SK-N-SH (cell line): ENCODE measurements at regions not wholly inside any gene's neighbourhood (a gene's known extent, or its start where the extent isn't known, plus 50 kb on each side); places are given as distances from the start of the nearest gene placed in this dataset.

Source experiments
- CTCF ChIA-PET: fragments of 300-600, 350-600 bp; formaldehyde crosslinking; extraction: SDS; loops from one replicate; lab custom pipeline; 2021; lab: Yijun Ruan, JAX
- POLR2A ChIA-PET: fragments of 350-600 bp; sonication (Branson Sonifier 250); formaldehyde crosslinking; extraction: SDS; loops from one replicate; lab custom pipeline; 2020; ENCODE audit warnings: antibody characterized with exemption, inconsistent platforms; lab: Yijun Ruan, JAX
- DNase-seq: peaks from one replicate; pipeline ENCODE4 v3.0.0; 2012
- H2AFZ ChIP-seq: fragments of 200-600 bp; sonication (generic); 2 replicates; pipeline ENCODE4 v1.8.1; 2016; ENCODE audit warnings: antibody characterized with exemption, mild to moderate bottlenecking, low read depth
- H3F3A ChIP-seq: fragments of 200-600 bp; sonication (generic); replicated peaks from 2 replicates; pipeline ENCODE3; 2016; ENCODE audit warnings: antibody characterized with exemption, mild to moderate bottlenecking; ENCODE audit not compliant: insufficient read depth
- H3K27ac ChIP-seq, 2 experiments: fragments of 200-500 bp in 1 of 2; fragments of 200-600 bp in 1 of 2; sonication (Bioruptor generic) in 1 of 2; sonication (generic), shearing (Covaris generic) in 1 of 2; 2 replicates each; pipeline versions ENCODE4 v1.5.1 to v1.6.1; 2014 to 2016; ENCODE audit warnings: low read depth in 2 of 2, inconsistent platforms in 1 of 2, low read length in 1 of 2, mild to moderate bottlenecking in 1 of 2, mixed read lengths in 1 of 2
- H3K27me3 ChIP-seq: fragments of 200-600 bp; sonication (generic), shearing (Covaris generic); 2 replicates; pipeline ENCODE4 v1.6.1; 2016; ENCODE audit warnings: mixed run types; ENCODE audit not compliant: insufficient read depth
- H3K36me3 ChIP-seq, 2 experiments: fragments of 200-500 bp in 1 of 2; fragments of 200-600 bp in 1 of 2; sonication (Bioruptor generic) in 1 of 2; sonication (generic) in 1 of 2; replicated peaks in 1 of 2; 2 replicates each; pipeline versions ENCODE3 to v1.5.1; 2014 to 2016; ENCODE audit warnings: low read length in 1 of 2, mild to moderate bottlenecking in 1 of 2; ENCODE audit not compliant: insufficient read depth in 2 of 2, control insufficient read depth in 1 of 2
- H3K4me1 ChIP-seq, 2 experiments: fragments of 200-500 bp in 1 of 2; fragments of 200-600 bp in 1 of 2; sonication (Bioruptor generic) in 1 of 2; sonication (generic), shearing (Covaris generic) in 1 of 2; 2 replicates each; pipeline versions ENCODE4 v1.5.1 to v1.6.1; 2014 to 2016; ENCODE audit warnings: low read depth in 1 of 2, low read length in 1 of 2, mixed run types in 1 of 2; ENCODE audit not compliant: insufficient read depth in 2 of 2, control insufficient read depth in 1 of 2
- H3K4me2 ChIP-seq: fragments of 200-600 bp; sonication (generic), shearing (Covaris generic); 2 replicates; pipeline ENCODE4 v1.6.1; 2017; ENCODE audit warnings: mixed run types
- H3K4me3 ChIP-seq, 2 experiments: fragments of 200-500 bp in 1 of 2; fragments of 200-600 bp in 1 of 2; sonication (Bioruptor generic) in 1 of 2; sonication (generic), shearing (Covaris generic) in 1 of 2; 2 replicates each; pipeline versions ENCODE4 v1.5.1 to v1.8.1; 2014 to 2016; ENCODE audit warnings: low read depth in 2 of 2, inconsistent platforms in 1 of 2, low read length in 1 of 2, mild to moderate bottlenecking in 1 of 2, mixed read lengths in 1 of 2, moderate library complexity in 1 of 2
- H3K79me2 ChIP-seq: fragments of 200-600 bp; sonication (generic); 2 replicates; pipeline ENCODE4 v1.8.1; 2017; ENCODE audit warnings: mild to moderate bottlenecking; ENCODE audit not compliant: insufficient read depth
- H3K9ac ChIP-seq: fragments of 200-600 bp; sonication (generic); 2 replicates; pipeline ENCODE4 v1.6.1; 2017; ENCODE audit warnings: mixed run types
- H3K9me2 ChIP-seq: fragments of 200-600 bp; sonication (generic); 2 replicates; pipeline ENCODE4 v1.6.1; 2017; ENCODE audit warnings: mixed run types
- H3K9me3 ChIP-seq: fragments of 200-600 bp; sonication (generic); 2 replicates; pipeline ENCODE4 v1.6.1; 2017; ENCODE audit warnings: mixed run types, mild to moderate bottlenecking, moderate library complexity
- H4K20me1 ChIP-seq: fragments of 200-600 bp; sonication (generic); 2 replicates; pipeline ENCODE4 v1.6.1; 2017; ENCODE audit warnings: mild to moderate bottlenecking, mixed run types; ENCODE audit not compliant: insufficient read depth
- CHD2 ChIP-seq: fragments of 150-350 bp; IDR thresholded peaks from 2 replicates; pipeline ENCODE4 v1.6.1; 2018; ENCODE audit warnings: low read length; ENCODE audit not compliant: partially characterized antibody
- FOSL2 ChIP-seq: IDR thresholded peaks from 2 replicates; pipeline ENCODE4 v1.4.0; 2012; ENCODE audit warnings: low read depth, mild to moderate bottlenecking, moderate library complexity, borderline replicate concordance
- GABPA ChIP-seq: IDR thresholded peaks from 2 replicates; pipeline ENCODE4 v1.4.0; 2012; ENCODE audit warnings: low read depth, mild to moderate bottlenecking
- GATA2 ChIP-seq: sonication (generic); formaldehyde crosslinking; IDR thresholded peaks from 2 replicates; pipeline ENCODE4 v1.5.0; 2020; ENCODE audit warnings: mild to moderate bottlenecking, missing genetic modification reagents
- JUND ChIP-seq: IDR thresholded peaks from 2 replicates; pipeline ENCODE4 v1.4.0; 2012
- MAX ChIP-seq: IDR thresholded peaks from 2 replicates; pipeline ENCODE4 v1.4.0; 2012; ENCODE audit warnings: low read depth
- MEF2A ChIP-seq: IDR thresholded peaks from 2 replicates; pipeline ENCODE4 v1.4.0; 2012; ENCODE audit warnings: low read depth, borderline replicate concordance
- NFIC ChIP-seq: IDR thresholded peaks from 2 replicates; pipeline ENCODE4 v1.4.0; 2012; ENCODE audit warnings: borderline replicate concordance
- NRF1 ChIP-seq: IDR thresholded peaks from 2 replicates; pipeline ENCODE4 v1.6.1; 2012; ENCODE audit warnings: low read depth, mild to moderate bottlenecking, low read length
- PBX3 ChIP-seq: IDR thresholded peaks from 2 replicates; pipeline ENCODE4; 2012
- RCOR1 ChIP-seq: fragments of 150-350 bp; IDR thresholded peaks from 2 replicates; pipeline ENCODE4 v1.6.1; 2017; ENCODE audit warnings: antibody characterized with exemption, low read length
- SIN3A ChIP-seq: IDR thresholded peaks from 2 replicates; pipeline ENCODE4 v1.6.1; 2012; ENCODE audit warnings: low read depth, mild to moderate bottlenecking, low read length, moderate library complexity, borderline replicate concordance
- SMC3 ChIP-seq: IDR thresholded peaks from 2 replicates; pipeline ENCODE4 v1.6.1; 2012; ENCODE audit warnings: low read depth, low read length, improper control_type of control experiment
- TCF12 ChIP-seq: IDR thresholded peaks from 2 replicates; pipeline ENCODE4 v1.4.0; 2012
- TEAD4 ChIP-seq: IDR thresholded peaks from 2 replicates; pipeline ENCODE4 v1.4.0; 2012; ENCODE audit warnings: mild to moderate bottlenecking, borderline replicate concordance; ENCODE audit not compliant: insufficient read depth
- WGBS: methylation state at CpG from one replicate; pipeline ENCODE4 v1.1.6; 2017; ENCODE audit warnings: low lambda C conversion rate; 5-methylcytosine and 5-hydroxymethylcytosine counted together
- TF ChIP-seq, protein P1 (sequence below): IDR thresholded peaks from 2 replicates; pipeline ENCODE4 v1.4.0; 2012; ENCODE audit warnings: low read depth, borderline replicate concordance
- TF ChIP-seq, protein P2 (sequence below): fragments of 150-350 bp; IDR thresholded peaks from 2 replicates; pipeline ENCODE4 v1.6.1; 2016; ENCODE audit warnings: mild to moderate bottlenecking, low read depth, low read length

GRCh38 chr12:30830751-30831150 is 76.0 kb upstream of the CAPRIN2 start:
- TF ChIP-seq NRF1 (no peak), GABPA (no peak), NFIC (no peak), SMC3 (no peak), SIN3A (no peak), TEAD4 (no peak), MAX (no peak), JUND (no peak), FOSL2 (no peak), TCF12 (no peak), MEF2A (no peak), RCOR1 (no peak), PBX3 (no peak), GATA2 (CRISPR knock-in tag) (no peak), CHD2 (no peak)
- TF ChIP-seq, protein P1, sequence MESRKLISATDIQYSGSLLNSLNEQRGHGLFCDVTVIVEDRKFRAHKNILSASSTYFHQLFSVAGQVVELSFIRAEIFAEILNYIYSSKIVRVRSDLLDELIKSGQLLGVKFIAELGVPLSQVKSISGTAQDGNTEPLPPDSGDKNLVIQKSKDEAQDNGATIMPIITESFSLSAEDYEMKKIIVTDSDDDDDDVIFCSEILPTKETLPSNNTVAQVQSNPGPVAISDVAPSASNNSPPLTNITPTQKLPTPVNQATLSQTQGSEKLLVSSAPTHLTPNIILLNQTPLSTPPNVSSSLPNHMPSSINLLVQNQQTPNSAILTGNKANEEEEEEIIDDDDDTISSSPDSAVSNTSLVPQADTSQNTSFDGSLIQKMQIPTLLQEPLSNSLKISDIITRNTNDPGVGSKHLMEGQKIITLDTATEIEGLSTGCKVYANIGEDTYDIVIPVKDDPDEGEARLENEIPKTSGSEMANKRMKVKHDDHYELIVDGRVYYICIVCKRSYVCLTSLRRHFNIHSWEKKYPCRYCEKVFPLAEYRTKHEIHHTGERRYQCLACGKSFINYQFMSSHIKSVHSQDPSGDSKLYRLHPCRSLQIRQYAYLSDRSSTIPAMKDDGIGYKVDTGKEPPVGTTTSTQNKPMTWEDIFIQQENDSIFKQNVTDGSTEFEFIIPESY = no peak
- TF ChIP-seq, protein P2, sequence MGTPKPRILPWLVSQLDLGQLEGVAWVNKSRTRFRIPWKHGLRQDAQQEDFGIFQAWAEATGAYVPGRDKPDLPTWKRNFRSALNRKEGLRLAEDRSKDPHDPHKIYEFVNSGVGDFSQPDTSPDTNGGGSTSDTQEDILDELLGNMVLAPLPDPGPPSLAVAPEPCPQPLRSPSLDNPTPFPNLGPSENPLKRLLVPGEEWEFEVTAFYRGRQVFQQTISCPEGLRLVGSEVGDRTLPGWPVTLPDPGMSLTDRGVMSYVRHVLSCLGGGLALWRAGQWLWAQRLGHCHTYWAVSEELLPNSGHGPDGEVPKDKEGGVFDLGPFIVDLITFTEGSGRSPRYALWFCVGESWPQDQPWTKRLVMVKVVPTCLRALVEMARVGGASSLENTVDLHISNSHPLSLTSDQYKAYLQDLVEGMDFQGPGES = no peak
- Histone ChIP-seq H3K27me3 (no peaks in the 10 kb centered on the region; the same call in 1 of the 2 replicates), H3K4me3 (no peak overlapping the region), H3F3A (no peaks in the 10 kb centered on the region), H3K9ac (no peak overlapping the region), H3K9me2 (no peaks in the 10 kb centered on the region), H4K20me1 (no peaks in the 10 kb centered on the region), H3K36me3 (no peaks in the 10 kb centered on the region), H3K9me3 (no peaks in the 10 kb centered on the region), H3K79me2 (no peaks in the 10 kb centered on the region), H3K4me1 (no peaks in the 10 kb centered on the region), H3K27ac (no peak overlapping the region), H3K4me2 (no peak overlapping the region), H2AFZ (no peak overlapping the region)
- ChIA-PET POLR2A (no interaction called here), CTCF (interaction anchor here (1.5 kb wide), 1 partner anchor 13 kb away, joined by 5 read pairs; no protein-coding TSS in a partner anchor)
- 68% methylated on average over 2 of the region's 2 CpGs for WGBS
- DNase-seq = no peak
